ENCODE measurements at regions not wholly inside any gene's neighbourhood (a gene's known extent, or its start where the extent isn't known, plus 50 kb on each side); places are given as distances from the start of the nearest gene placed in this dataset.

- 97% methylated on average over 4 of the region's 4 CpGs for WGBS
- Histone ChIP-seq H3K4me1 (ENCODE audit: control insufficient read depth in 2 of 2, insufficient read depth in 2 of 2, low read length in 2 of 2) (no peaks in the 10 kb centered on the region), H3K36me3 (ENCODE audit: control insufficient read depth in 2 of 2, insufficient read depth in 2 of 2, low read length in 1 of 2) (no peaks in the 10 kb centered on the region), H3K27me3 (ENCODE audit: control insufficient read depth in 2 of 2, insufficient read depth in 1 of 2, low read length in 1 of 2) (no peaks in the 10 kb centered on the region), H3K9me3 (ENCODE audit: control insufficient read depth in 2 of 2, insufficient read depth in 1 of 2, low read length in 1 of 2) (no peaks in the 10 kb centered on the region), H3K27ac (ENCODE audit: low read depth in 1 of 2, low read length in 1 of 2) (no peak overlapping the region), H3K4me3 (ENCODE audit: low read length in 2 of 2) (no peak overlapping the region)
- no peak for DNase-seq (ENCODE audit: low read depth in 6 of 9, low spot score in 9 of 9)
Observed at GRCh38 chr3:66740260-66740659, 239.4 kb upstream of the LRIG1 start.

GRCh38 chr3:66744521-66744920 is 243.7 kb upstream of the LRIG1 start:
- DNase-seq (ENCODE audit: low read depth in 6 of 9, low spot score in 9 of 9): no peak
- Histone ChIP-seq H3K36me3 (ENCODE audit: control insufficient read depth in 2 of 2, insufficient read depth in 2 of 2, low read length in 1 of 2) (no peaks in the 10 kb centered on the region), H3K27me3 (ENCODE audit: control insufficient read depth in 2 of 2, insufficient read depth in 1 of 2, low read length in 1 of 2) (no peaks in the 10 kb centered on the region), H3K4me1 (ENCODE audit: control insufficient read depth in 2 of 2, insufficient read depth in 2 of 2, low read length in 2 of 2) (no peaks in the 10 kb centered on the region), H3K9me3 (ENCODE audit: control insufficient read depth in 2 of 2, insufficient read depth in 1 of 2, low read length in 1 of 2) (no peaks in the 10 kb centered on the region), H3K27ac (ENCODE audit: low read depth in 1 of 2, low read length in 1 of 2) (no peak overlapping the region), H3K4me3 (ENCODE audit: low read length in 2 of 2) (no peak overlapping the region)
- 97% methylated on average over 1 of the region's 1 CpG for WGBS

- Histone ChIP-seq H3K4me1 (ENCODE audit: control insufficient read depth in 2 of 2, insufficient read depth in 2 of 2, low read length in 2 of 2) (no peaks in the 10 kb centered on the region), H3K27me3 (ENCODE audit: control insufficient read depth in 2 of 2, insufficient read depth in 1 of 2, low read length in 1 of 2) (no peaks in the 10 kb centered on the region), H3K36me3 (ENCODE audit: control insufficient read depth in 2 of 2, insufficient read depth in 2 of 2, low read length in 1 of 2) (no peaks in the 10 kb centered on the region), H3K4me3 (ENCODE audit: low read length in 2 of 2) (no peak overlapping the region), H3K9me3 (ENCODE audit: control insufficient read depth in 2 of 2, insufficient read depth in 1 of 2, low read length in 1 of 2) (no peaks in the 10 kb centered on the region), H3K27ac (ENCODE audit: low read depth in 1 of 2, low read length in 1 of 2) (no peak overlapping the region)
- 94% methylated on average over 2 of the region's 2 CpGs for WGBS
- DNase-seq (ENCODE audit: low read depth in 6 of 9, low spot score in 9 of 9): no peak
Observed at GRCh38 chr3:66744986-66745385, 244.2 kb upstream of the LRIG1 start.

- no peak for DNase-seq (ENCODE audit: low read depth in 6 of 9, low spot score in 9 of 9)
- no peaks in the 10 kb centered on the region for H3K9me3 ChIP-seq (ENCODE audit: control insufficient read depth in 2 of 2, insufficient read depth in 1 of 2, low read length in 1 of 2)
- H3K27me3 ChIP-seq (ENCODE audit: control insufficient read depth in 2 of 2, insufficient read depth in 1 of 2, low read length in 1 of 2): no peaks in the 10 kb centered on the region
- no peaks in the 10 kb centered on the region for H3K36me3 ChIP-seq (ENCODE audit: control insufficient read depth in 2 of 2, insufficient read depth in 2 of 2, low read length in 1 of 2)
- H3K27ac ChIP-seq (ENCODE audit: low read depth in 1 of 2, low read length in 1 of 2): no peak overlapping the region
- no peaks in the 10 kb centered on the region for H3K4me1 ChIP-seq (ENCODE audit: control insufficient read depth in 2 of 2, insufficient read depth in 2 of 2, low read length in 2 of 2)
- WGBS: 95% methylated on average over 6 of the region's 6 CpGs
- H3K4me3 ChIP-seq (ENCODE audit: low read length in 2 of 2): no peak overlapping the region
Observed at GRCh38 chr3:66747261-66747660, 246.4 kb upstream of the LRIG1 start.

GRCh38 chr3:66747696-66748095 is 246.9 kb upstream of the LRIG1 start:
- no peak overlapping the region for H3K27ac ChIP-seq (ENCODE audit: low read depth in 1 of 2, low read length in 1 of 2)
- H3K4me3 ChIP-seq (ENCODE audit: low read length in 2 of 2): no peak overlapping the region
- H3K9me3 ChIP-seq (ENCODE audit: control insufficient read depth in 2 of 2, insufficient read depth in 1 of 2, low read length in 1 of 2): no peaks in the 10 kb centered on the region
- 92% methylated on average over 4 of the region's 4 CpGs for WGBS
- no peaks in the 10 kb centered on the region for H3K4me1 ChIP-seq (ENCODE audit: control insufficient read depth in 2 of 2, insufficient read depth in 2 of 2, low read length in 2 of 2)
- DNase-seq (ENCODE audit: low read depth in 6 of 9, low spot score in 9 of 9): no peak
- no peaks in the 10 kb centered on the region for H3K36me3 ChIP-seq (ENCODE audit: control insufficient read depth in 2 of 2, insufficient read depth in 2 of 2, low read length in 1 of 2)
- H3K27me3 ChIP-seq (ENCODE audit: control insufficient read depth in 2 of 2, insufficient read depth in 1 of 2, low read length in 1 of 2): no peaks in the 10 kb centered on the region

GRCh38 chr3:66748175-66748876 is 247.5 kb upstream of the LRIG1 start:
- H3K9me3 ChIP-seq (ENCODE audit: control insufficient read depth in 2 of 2, insufficient read depth in 1 of 2, low read length in 1 of 2): no peaks in the 10 kb centered on the region
- H3K27me3 ChIP-seq (ENCODE audit: control insufficient read depth in 2 of 2, insufficient read depth in 1 of 2, low read length in 1 of 2): no peaks in the 10 kb centered on the region
- no peak for DNase-seq (ENCODE audit: low read depth in 6 of 9, low spot score in 9 of 9)
- H3K27ac ChIP-seq (ENCODE audit: low read depth in 1 of 2, low read length in 1 of 2): no peak overlapping the region
- H3K4me3 ChIP-seq (ENCODE audit: low read length in 2 of 2): no peak overlapping the region
- H3K4me1 ChIP-seq (ENCODE audit: control insufficient read depth in 2 of 2, insufficient read depth in 2 of 2, low read length in 2 of 2): no peaks in the 10 kb centered on the region
- WGBS: 89% methylated on average over 2 of the region's 2 CpGs
- no peaks in the 10 kb centered on the region for H3K36me3 ChIP-seq (ENCODE audit: control insufficient read depth in 2 of 2, insufficient read depth in 2 of 2, low read length in 1 of 2)

- Histone ChIP-seq H3K4me3 (ENCODE audit: low read length in 2 of 2) (no peak overlapping the region), H3K27ac (ENCODE audit: low read depth in 1 of 2, low read length in 1 of 2) (no peak overlapping the region), H3K36me3 (ENCODE audit: control insufficient read depth in 2 of 2, insufficient read depth in 2 of 2, low read length in 1 of 2) (no peaks in the 10 kb centered on the region), H3K4me1 (ENCODE audit: control insufficient read depth in 2 of 2, insufficient read depth in 2 of 2, low read length in 2 of 2) (no peaks in the 10 kb centered on the region), H3K27me3 (ENCODE audit: control insufficient read depth in 2 of 2, insufficient read depth in 1 of 2, low read length in 1 of 2) (no peaks in the 10 kb centered on the region), H3K9me3 (ENCODE audit: control insufficient read depth in 2 of 2, insufficient read depth in 1 of 2, low read length in 1 of 2) (no peaks in the 10 kb centered on the region)
- WGBS: 98% methylated on average over 3 of the region's 3 CpGs
- DNase-seq (ENCODE audit: low read depth in 6 of 9, low spot score in 9 of 9): no peak
Observed at GRCh38 chr3:66751842-66752241, 246.3 kb upstream of the KBTBD8 start.

GRCh38 chr3:66753670-66754069 is 244.4 kb upstream of the KBTBD8 start:
- Histone ChIP-seq H3K4me3 (ENCODE audit: low read length in 2 of 2) (no peak overlapping the region), H3K4me1 (ENCODE audit: control insufficient read depth in 2 of 2, insufficient read depth in 2 of 2, low read length in 2 of 2) (no peaks in the 10 kb centered on the region), H3K36me3 (ENCODE audit: control insufficient read depth in 2 of 2, insufficient read depth in 2 of 2, low read length in 1 of 2) (no peaks in the 10 kb centered on the region), H3K27ac (ENCODE audit: low read depth in 1 of 2, low read length in 1 of 2) (no peak overlapping the region), H3K27me3 (ENCODE audit: control insufficient read depth in 2 of 2, insufficient read depth in 1 of 2, low read length in 1 of 2) (no peaks in the 10 kb centered on the region), H3K9me3 (ENCODE audit: control insufficient read depth in 2 of 2, insufficient read depth in 1 of 2, low read length in 1 of 2) (no peaks in the 10 kb centered on the region)
- DNase-seq (ENCODE audit: low read depth in 6 of 9, low spot score in 9 of 9): no peak

GRCh38 chr3:66754613-66755012 is 243.5 kb upstream of the KBTBD8 start:
- 95% methylated on average over 7 of the region's 7 CpGs for WGBS
- no peak for DNase-seq (ENCODE audit: low read depth in 6 of 9, low spot score in 9 of 9)
- H3K27ac ChIP-seq (ENCODE audit: low read depth in 1 of 2, low read length in 1 of 2): no peak overlapping the region

GRCh38 chr3:66755924-66756323 is 242.2 kb upstream of the KBTBD8 start:
- Histone ChIP-seq H3K9me3 (ENCODE audit: control insufficient read depth in 2 of 2, insufficient read depth in 1 of 2, low read length in 1 of 2) (no peaks in the 10 kb centered on the region), H3K36me3 (ENCODE audit: control insufficient read depth in 2 of 2, insufficient read depth in 2 of 2, low read length in 1 of 2) (no peaks in the 10 kb centered on the region), H3K4me3 (ENCODE audit: low read length in 2 of 2) (no peak overlapping the region), H3K27me3 (ENCODE audit: control insufficient read depth in 2 of 2, insufficient read depth in 1 of 2, low read length in 1 of 2) (no peaks in the 10 kb centered on the region), H3K4me1 (ENCODE audit: control insufficient read depth in 2 of 2, insufficient read depth in 2 of 2, low read length in 2 of 2) (no peaks in the 10 kb centered on the region), H3K27ac (ENCODE audit: low read depth in 1 of 2, low read length in 1 of 2) (no peak overlapping the region)
- WGBS: 96% methylated on average over 6 of the region's 6 CpGs
- no peak for DNase-seq (ENCODE audit: low read depth in 6 of 9, low spot score in 9 of 9)

More at GRCh38 chr3:66754613-66755012, 243.5 kb upstream of the KBTBD8 start:
- no peak overlapping the region for H3K4me3 ChIP-seq (ENCODE audit: low read length in 2 of 2)
- no peaks in the 10 kb centered on the region for H3K36me3 ChIP-seq (ENCODE audit: control insufficient read depth in 2 of 2, insufficient read depth in 2 of 2, low read length in 1 of 2)
- no peaks in the 10 kb centered on the region for H3K4me1 ChIP-seq (ENCODE audit: control insufficient read depth in 2 of 2, insufficient read depth in 2 of 2, low read length in 2 of 2)
- H3K27me3 ChIP-seq (ENCODE audit: control insufficient read depth in 2 of 2, insufficient read depth in 1 of 2, low read length in 1 of 2): no peaks in the 10 kb centered on the region
- H3K9me3 ChIP-seq (ENCODE audit: control insufficient read depth in 2 of 2, insufficient read depth in 1 of 2, low read length in 1 of 2): no peaks in the 10 kb centered on the region
